ENCODE measurements at regions not wholly inside any gene's neighbourhood (a gene's known extent, or its start where the extent isn't known, plus 50 kb on each side); places are given as distances from the start of the nearest gene placed in this dataset.

- no peak overlapping the region for H3K4me2 ChIP-seq (ENCODE audit: insufficient read depth in 1 of 2, low read depth in 2 of 2, low read length in 2 of 2)
- H4K20me1 ChIP-seq (replicated peaks in 1 of 2; ENCODE audit: control insufficient read depth in 1 of 2, insufficient read depth in 2 of 2, low read length in 2 of 2): no peaks in the 10 kb centered on the region
- no peak overlapping the region for H3K4ac ChIP-seq (replicated peaks; ENCODE audit: insufficient read length, low read depth, low read length)
- CTCF ChIA-PET (ENCODE audit: partially characterized antibody): interaction anchor here (1.2 to 1.3 kb wide), 2 partner anchors 80 to 145 kb away, joined by 3 read pairs; partner anchors contain the start of gene ADAMTS18
- H3K79me2 ChIP-seq (ENCODE audit: control insufficient read depth in 1 of 2, insufficient read depth in 2 of 2, low read length in 2 of 2): no peaks in the 10 kb centered on the region
- H3K9me3 ChIP-seq (ENCODE audit: insufficient read depth in 2 of 2, low read depth in 1 of 2, low read length in 1 of 2): no peaks in the 10 kb centered on the region
- no peak overlapping the region for H2BK15ac ChIP-seq (ENCODE audit: low read length)
- no peaks in the 10 kb centered on the region for H3K23me2 ChIP-seq (ENCODE audit: low read depth, low read length)
- H3K36me3 ChIP-seq (ENCODE audit: control insufficient read depth in 2 of 4, insufficient read depth in 4 of 4, low read length in 3 of 4): no peaks in the 10 kb centered on the region
- no peak for FAIRE-seq
- 0 out of 2 replicates have a peak overlapping the region, but pooled peaks have one; percentile 19 for H2AFZ ChIP-seq (ENCODE audit: low read length)
- no peak overlapping the region for H3K56ac ChIP-seq (replicated peaks; ENCODE audit: insufficient read length, low read depth, low read length)
- no peak overlapping the region for H4K91ac ChIP-seq (replicated peaks; ENCODE audit: insufficient read length, low read length)
- no peak overlapping the region for H4K8ac ChIP-seq (ENCODE audit: extremely low read depth, insufficient read depth, low read length)
- no peak overlapping the region for H3K27ac ChIP-seq (ENCODE audit: low read depth, low read length)
- no peak overlapping the region for H3K9ac ChIP-seq (replicated peaks in 1 of 4; ENCODE audit: extremely low read depth in 1 of 4, low read depth in 3 of 4, low read length in 3 of 4)
- no peak overlapping the region for H3K23ac ChIP-seq (ENCODE audit: insufficient read length)
- POLR2A ChIA-PET (ENCODE audit: partially characterized antibody): no interaction called here
- WGBS, 2 experiments (ENCODE audit: extremely low coverage in 1 of 2, insufficient coverage in 1 of 2, insufficient read length in 1 of 2, insufficient replicate concordance in 2 of 2, low coverage in 1 of 2, low lambda C conversion rate in 2 of 2, missing lambda C conversion rate in 1 of 2): 89% methylated on average over 5 of the region's 5 CpGs; no CpG with 5 or more reads in 1 of the 2 experiments
- no peaks in the 10 kb centered on the region for H3K4me1 ChIP-seq (replicated peaks in 1 of 4; ENCODE audit: control insufficient read depth in 3 of 4, insufficient read depth in 4 of 4, low read length in 3 of 4)
- TF ChIP-seq SIRT6 (IDR thresholded peaks at IDR 0.05; ENCODE audit: low read length): no peak
- TF ChIP-seq KDM4A (IDR thresholded peaks at IDR 0.05; ENCODE audit: low read depth, low read length, severe bottlenecking): no peak
- no peak for TF ChIP-seq POLR2AphosphoS5 (IDR thresholded peaks at IDR 0.05; ENCODE audit: low read depth, low read length)
- no peak for TF ChIP-seq RAD21 (IDR thresholded peaks at IDR 0.05 in 1 of 2, conservative IDR thresholded peaks at IDR 0.05 in 1 of 2; ENCODE audit: low read depth in 2 of 2, low read length in 2 of 2)
- no peak for TF ChIP-seq JUN (IDR thresholded peaks at IDR 0.05; ENCODE audit: low read depth, low read length)
- H4K5ac ChIP-seq (ENCODE audit: insufficient read length, low read depth, low read length): no peak overlapping the region
- no peak overlapping the region for H2BK20ac ChIP-seq (ENCODE audit: low read length)
- H3K27me3 ChIP-seq (replicated peaks in 1 of 4; ENCODE audit: control insufficient read depth in 3 of 4, extremely low read depth in 1 of 4, insufficient read depth in 3 of 4, low read length in 3 of 4): no peaks in the 10 kb centered on the region
- no peak overlapping the region for H3K4me3 ChIP-seq (ENCODE audit: extremely low read depth in 1 of 4, insufficient read depth in 2 of 4, low read depth in 3 of 4, low read length in 4 of 4)
- no peak overlapping the region for H2BK120ac ChIP-seq (replicated peaks; ENCODE audit: low read depth, low read length)
- H2BK5ac ChIP-seq (ENCODE audit: low read depth, low read length): no peak overlapping the region
- no peak overlapping the region for H3K14ac ChIP-seq (ENCODE audit: insufficient read length)
- no peak for DNase-seq (ENCODE audit: low read depth in 1 of 2, low spot score in 2 of 2)
- no peaks in the 10 kb centered on the region for H3K79me1 ChIP-seq (ENCODE audit: low read depth, low read length)
- no peak overlapping the region for H2BK12ac ChIP-seq (ENCODE audit: low read depth, low read length)
- H3K18ac ChIP-seq (ENCODE audit: extremely low read depth, low read length): no peak overlapping the region
- H2AK5ac ChIP-seq (ENCODE audit: low read depth, low read length): no peak overlapping the region
Observed at GRCh38 chr16:77514500-77515220, 79.8 kb upstream of the ADAMTS18 start.

Data from H1 (cell line).